Activated CD8-positive, alpha-beta memory T cell treated with anti-CD3 and anti-CD28 coated beads, Interleukin-2, amount 50 U/mL, for 24 hours (primary cell): ENCODE measurements at regions not wholly inside any gene's neighbourhood (a gene's known extent, or its start where the extent isn't known, plus 50 kb on each side); places are given as distances from the start of the nearest gene placed in this dataset.
"Not testable (repeated sequence)": the region's sequence is repeated elsewhere in the genome, so short reads cannot be mapped to it uniquely, and the experiment has no call there.

ENCODE experiments used
- DNase-seq: peaks from one replicate; pipeline ENCODE4 v3.0.0-alpha.2; 2020; ENCODE audit errors: extremely low read depth

DNA sequence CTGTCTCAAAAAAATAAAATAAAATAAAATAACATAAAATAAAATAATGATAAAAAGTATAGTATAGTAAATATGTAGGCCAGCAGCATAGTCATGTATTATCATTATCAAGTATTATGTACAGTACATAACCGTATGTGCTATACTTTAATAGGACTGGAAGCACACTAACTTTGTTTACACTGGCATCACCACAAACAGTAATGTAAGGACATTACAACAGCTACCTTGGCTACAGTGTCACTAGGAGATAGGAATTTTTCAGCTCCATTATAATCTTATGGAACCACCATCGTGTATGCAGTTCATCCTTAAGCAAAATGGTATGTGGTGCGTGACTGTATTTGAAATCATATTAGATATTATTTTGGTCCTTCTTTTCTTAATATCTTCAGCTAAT is 1163.5 kb upstream of the LRRTM3 start:
- no peak for DNase-seq

GRCh38 chr10:65765006-65765541 is 1160.8 kb upstream of the LRRTM3 start:
- no peak for DNase-seq

- DNase-seq: no peak
These were observed 1156.0 kb upstream of the LRRTM3 start for GRCh38 chr10:65769828-65770227.

- DNase-seq: no peak
These were observed 1147.1 kb upstream of the LRRTM3 start for GRCh38 chr10:65778753-65779152.

GRCh38 chr10:65779985-65780384 is 1145.9 kb upstream of the LRRTM3 start:
- no peak for DNase-seq

DNA sequence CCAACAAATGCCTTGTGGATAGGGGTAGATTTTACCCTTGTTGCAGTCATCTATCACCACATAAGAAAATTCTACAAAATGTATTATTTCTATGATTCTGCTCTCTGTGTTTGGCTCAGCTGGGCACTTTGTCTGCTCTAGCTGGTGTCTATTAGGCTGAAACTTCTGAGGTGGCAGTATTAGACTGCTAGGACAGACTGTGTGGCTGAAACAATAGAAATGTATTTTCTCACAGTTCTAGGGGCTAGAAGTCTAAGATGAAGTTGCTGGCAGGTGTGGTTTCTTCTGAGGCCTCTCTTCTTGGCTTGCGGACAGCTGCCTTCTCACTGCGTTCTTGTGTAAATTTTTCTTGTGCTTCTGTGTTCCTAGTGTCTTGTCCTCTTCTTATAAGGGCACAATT is 1139.6 kb upstream of the LRRTM3 start:
- DNase-seq: no peak

DNA sequence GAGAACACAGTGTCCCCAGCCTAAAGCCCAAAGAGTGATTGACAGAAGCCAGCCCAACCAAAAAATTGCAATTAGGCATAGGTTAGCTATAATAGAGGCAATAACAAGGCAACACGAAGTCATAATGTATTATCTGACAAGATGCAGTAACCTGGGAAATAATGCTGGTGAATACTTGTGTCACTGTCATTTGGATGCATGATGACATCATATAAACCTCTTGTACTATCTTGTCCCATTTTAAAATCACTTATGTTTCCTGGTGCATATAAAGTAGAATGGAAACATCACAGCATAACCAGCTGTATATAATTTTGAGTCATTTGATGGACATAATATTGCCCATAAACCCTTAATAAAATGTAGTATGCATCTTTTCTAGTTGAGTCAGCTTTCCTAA is 1138.3 kb upstream of the LRRTM3 start:
- no peak for DNase-seq

- DNase-seq: no peak
These were observed 1137.6 kb upstream of the LRRTM3 start for GRCh38 chr10:65788271-65788670.

DNA sequence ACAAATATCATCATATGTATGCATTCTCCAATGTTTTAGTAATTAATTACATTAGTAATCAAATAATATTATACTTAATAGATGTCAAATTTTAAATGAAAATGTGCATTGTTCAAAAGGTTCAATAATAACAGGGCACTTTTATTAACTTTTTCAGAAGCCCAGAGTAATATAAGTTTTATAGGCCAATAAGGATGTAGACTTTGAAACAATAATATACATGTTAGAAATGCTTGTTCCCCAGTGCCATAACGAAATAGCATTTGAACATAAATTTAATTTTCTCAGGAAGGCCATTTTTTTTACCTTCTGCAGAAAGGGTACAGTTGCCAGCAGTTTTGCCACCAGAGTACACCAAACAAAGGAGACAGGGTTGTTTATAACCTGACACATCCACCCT is 1133.9 kb upstream of the LRRTM3 start:
- no peak for DNase-seq

DNA sequence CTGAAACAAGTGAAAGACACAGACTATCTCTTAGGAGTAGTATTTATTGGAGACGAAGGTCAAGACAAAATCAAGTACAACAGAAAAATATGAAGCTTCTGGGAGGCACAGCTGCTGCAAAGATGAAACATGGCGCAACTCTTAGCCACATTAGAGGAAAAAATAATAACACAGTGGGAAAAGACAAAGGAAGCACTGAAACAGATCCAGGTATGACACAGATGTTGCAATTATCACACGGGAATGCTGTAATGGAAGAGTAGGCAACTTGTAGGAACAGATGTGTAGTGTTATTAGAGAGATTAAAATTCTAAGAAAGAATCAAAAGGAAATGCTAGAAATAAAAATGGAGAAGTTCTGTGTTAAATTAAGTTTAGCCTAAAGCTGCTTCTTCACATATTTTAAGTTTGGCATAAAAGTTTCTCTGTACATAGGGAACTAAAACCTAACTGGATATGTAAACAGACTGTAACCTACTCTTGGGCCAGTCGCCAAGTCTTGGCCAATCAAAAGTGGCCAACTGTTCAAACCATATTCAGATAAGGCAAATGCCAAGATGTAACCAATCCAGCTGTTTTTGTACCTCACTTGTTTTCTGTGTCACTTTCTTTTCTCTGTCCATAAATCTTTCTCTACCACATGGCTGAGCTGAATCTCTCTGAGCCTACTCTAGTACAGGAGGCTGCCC is 1132.0 kb upstream of the LRRTM3 start:
- no peak for DNase-seq

DNA sequence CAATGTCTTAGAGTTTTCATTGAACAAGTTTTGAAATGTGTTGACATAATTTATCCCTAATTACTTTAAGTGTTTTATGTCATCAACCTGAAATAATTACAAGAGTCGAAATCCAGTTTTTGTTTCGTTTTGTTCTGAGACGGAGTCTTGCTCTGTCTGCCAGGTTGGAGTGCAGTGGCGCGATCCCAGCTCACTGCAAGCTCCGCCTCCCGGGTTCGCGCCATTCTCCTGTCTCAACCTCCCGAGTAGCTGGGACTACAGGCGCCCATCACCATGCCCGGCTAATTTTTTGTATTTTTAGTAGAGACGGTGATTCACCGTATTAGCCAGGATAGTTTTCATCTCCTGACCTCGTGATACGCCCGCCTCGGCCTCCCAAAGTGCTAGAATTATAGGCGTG is 1131.0 kb upstream of the LRRTM3 start:
- DNase-seq: not testable (repeated sequence)

- no peak for DNase-seq
These were observed 1129.4 kb upstream of the LRRTM3 start for GRCh38 chr10:65796472-65796871.

DNA sequence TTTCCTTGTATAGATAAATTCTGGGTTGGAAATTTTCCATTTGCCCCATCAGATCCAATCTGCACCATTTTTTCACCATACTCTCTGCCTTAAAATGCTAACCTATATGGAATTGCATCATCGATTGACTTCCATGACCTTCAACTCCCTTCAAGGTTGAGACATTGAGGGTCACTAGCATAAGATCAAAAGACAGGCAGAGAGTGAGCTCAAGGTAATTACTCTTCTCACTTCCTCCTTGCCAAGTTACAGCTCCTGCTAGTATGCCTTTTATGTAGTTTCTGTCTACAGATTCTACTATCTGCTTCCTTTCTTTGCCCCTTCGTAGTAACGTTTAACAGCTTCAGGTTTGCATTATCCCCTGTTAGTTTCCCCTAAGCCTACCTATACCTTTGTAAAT is 1127.7 kb upstream of the LRRTM3 start:
- no peak for DNase-seq

- no peak for DNase-seq
These were observed 1123.4 kb upstream of the LRRTM3 start for GRCh38 chr10:65802391-65802790.

DNA sequence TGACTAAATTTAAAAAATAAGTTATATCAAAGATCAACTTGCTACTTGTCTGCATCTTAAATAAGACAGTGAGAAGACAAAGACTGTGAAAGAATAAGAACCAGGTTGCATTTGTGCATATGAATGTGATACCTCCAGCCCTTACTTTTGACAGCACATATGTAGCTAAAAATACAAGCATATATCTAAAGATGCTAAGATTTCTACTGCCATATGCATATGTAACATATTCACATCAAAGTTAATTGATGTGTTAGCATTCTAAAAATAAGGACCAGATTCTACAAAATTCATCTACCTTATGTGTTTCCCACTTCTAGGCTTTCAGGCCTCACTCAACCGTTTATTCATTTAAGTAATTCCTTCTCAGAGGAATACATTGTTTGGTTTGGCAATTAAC is 1120.3 kb upstream of the LRRTM3 start:
- DNase-seq: no peak

DNA sequence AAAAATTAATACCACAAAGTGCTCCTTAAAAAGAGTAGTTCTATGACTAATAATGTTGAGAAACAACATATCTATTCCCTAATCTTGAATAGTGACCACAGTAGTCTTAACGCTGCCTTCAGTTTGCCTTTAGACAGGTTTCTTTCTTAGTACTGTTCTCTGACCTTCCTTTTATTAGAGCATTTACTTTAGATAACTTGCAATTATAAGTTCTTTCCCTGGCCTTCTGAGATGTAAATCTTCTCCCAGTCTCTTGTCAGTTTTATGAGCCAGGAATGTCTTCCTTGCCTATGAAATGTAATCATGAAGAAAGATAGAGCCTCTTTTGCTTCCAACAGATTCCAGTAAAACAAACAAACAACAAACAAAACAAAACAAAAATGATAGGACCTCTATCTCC is 1119.8 kb upstream of the LRRTM3 start:
- no peak for DNase-seq

GRCh38 chr10:65808687-65809333 is 1117.0 kb upstream of the LRRTM3 start:
- DNase-seq: no peak

- no peak for DNase-seq
These were observed 1113.8 kb upstream of the LRRTM3 start for GRCh38 chr10:65811931-65812525.

GRCh38 chr10:65816536-65816935 is 1109.3 kb upstream of the LRRTM3 start:
- DNase-seq: no peak

- no peak for DNase-seq
These were observed 1106.8 kb upstream of the LRRTM3 start for GRCh38 chr10:65818990-65819389.

DNA sequence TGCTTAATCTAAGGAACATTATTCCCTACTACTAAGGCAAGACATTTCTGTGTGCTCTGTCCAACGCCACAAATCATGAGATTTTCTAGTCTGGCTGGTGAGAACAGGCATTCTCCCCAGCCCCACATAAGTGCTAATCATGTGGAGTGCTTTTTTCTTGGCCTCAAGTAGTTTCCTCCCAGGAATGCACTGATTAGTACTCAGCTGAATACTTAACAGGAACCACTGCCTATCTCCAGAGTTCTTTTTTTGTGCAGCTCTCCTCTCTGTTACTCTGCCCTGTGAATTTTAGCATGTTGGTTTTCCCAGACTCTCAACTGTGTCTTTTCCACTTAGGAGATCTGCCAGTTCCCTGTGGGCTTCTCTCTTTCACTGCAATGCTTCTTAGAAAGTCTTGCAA is 1098.5 kb upstream of the LRRTM3 start:
- no peak for DNase-seq

- DNase-seq: no peak
These were observed 1087.0 kb upstream of the LRRTM3 start for GRCh38 chr10:65838811-65839210.

- no peak for DNase-seq
These were observed 1082.6 kb upstream of the LRRTM3 start for GRCh38 chr10:65843203-65843602.
